Liver (tissue), 8 donors: ENCODE measurements at regions not wholly inside any gene's neighbourhood (a gene's known extent, or its start where the extent isn't known, plus 50 kb on each side); places are given as distances from the start of the nearest gene placed in this dataset.

ENCODE experiments used
- DNase-seq: peaks from one replicate; pipeline ENCODE4 v3.0.0-alpha.2; 2017; ENCODE audit warnings: low spot score
- H3K27ac ChIP-seq, 2 donors: one replicate each; pipeline ENCODE4 v1.7.0; 2013; ENCODE audit warnings: inconsistent platforms in 2 of 2, low read length in 2 of 2, control low read depth in 1 of 2, low read depth in 1 of 2, mild to moderate bottlenecking in 1 of 2
- H3K27me3 ChIP-seq, 4 donors: one replicate each; pipeline versions ENCODE4 v1.6.1 to v1.7.0; 2013; ENCODE audit warnings: low read length in 3 of 4, inconsistent platforms in 1 of 4, mild to moderate bottlenecking in 1 of 4, moderate library complexity in 1 of 4; ENCODE audit not compliant: control insufficient read depth in 4 of 4, insufficient read depth in 4 of 4
- H3K36me3 ChIP-seq, 4 donors: one replicate each; pipeline versions ENCODE4 v1.6.1 to v1.7.0; 2013; ENCODE audit warnings: low read length in 3 of 4, mild to moderate bottlenecking in 3 of 4, low read depth in 1 of 4, moderate library complexity in 1 of 4; ENCODE audit not compliant: control insufficient read depth in 4 of 4, insufficient read depth in 3 of 4
- H3K4me1 ChIP-seq, 4 donors: one replicate each; pipeline versions ENCODE4 v1.6.1 to v1.7.0; 2013; ENCODE audit warnings: low read length in 3 of 4, mild to moderate bottlenecking in 3 of 4, moderate library complexity in 1 of 4; ENCODE audit not compliant: control insufficient read depth in 4 of 4, insufficient read depth in 4 of 4
- H3K4me3 ChIP-seq, 3 donors: one replicate each; pipeline versions ENCODE4 v1.6.1 to v1.7.0; 2013; ENCODE audit warnings: low read length in 3 of 3, control low read depth in 1 of 3, low read depth in 1 of 3, mild to moderate bottlenecking in 1 of 3
- H3K9ac ChIP-seq, 2 donors: one replicate each; pipeline ENCODE4 v1.7.0; 2013; ENCODE audit warnings: low read length in 2 of 2, mild to moderate bottlenecking in 2 of 2, moderate library complexity in 2 of 2, control low read depth in 1 of 2, low read depth in 1 of 2
- H3K9me3 ChIP-seq, 4 donors: one replicate each; pipeline versions ENCODE4 v1.6.1 to v1.7.0; 2013; ENCODE audit warnings: low read length in 3 of 4; ENCODE audit not compliant: control insufficient read depth in 4 of 4
- EGR1 ChIP-seq, 2 donors: IDR thresholded peaks; 2 replicates each; pipeline ENCODE4 v1.6.1; 2016 to 2018; ENCODE audit warnings: antibody characterized with exemption in 2 of 2, low read depth in 2 of 2
- FOXA1 ChIP-seq: IDR thresholded peaks from 2 replicates; pipeline ENCODE4 v1.6.1; 2016; ENCODE audit warnings: antibody characterized with exemption
- FOXA2 ChIP-seq: IDR thresholded peaks from 2 replicates; pipeline ENCODE4 v1.6.1; 2016; ENCODE audit warnings: antibody characterized with exemption
- GABPA ChIP-seq, 2 donors: IDR thresholded peaks in 1 of 2; conservative IDR thresholded peaks in 1 of 2; 2 replicates each; pipeline ENCODE4 v1.6.1; 2016; ENCODE audit warnings: antibody characterized with exemption in 2 of 2, mild to moderate bottlenecking in 1 of 2, moderate library complexity in 1 of 2
- HNF4A ChIP-seq, 2 donors: conservative IDR thresholded peaks; 2 replicates each; pipeline ENCODE4 v1.6.1; 2016; ENCODE audit warnings: antibody characterized with exemption in 2 of 2, mild to moderate bottlenecking in 2 of 2
- HNF4G ChIP-seq: IDR thresholded peaks from 2 replicates; pipeline ENCODE4 v1.6.1; 2016; ENCODE audit warnings: antibody characterized with exemption
- JUND ChIP-seq, 2 donors: IDR thresholded peaks; 2 replicates each; pipeline ENCODE4 v1.6.1; 2016; ENCODE audit warnings: antibody characterized with exemption in 2 of 2
- MAX ChIP-seq: IDR thresholded peaks from 2 replicates; pipeline ENCODE4 v1.6.1; 2016; ENCODE audit warnings: antibody characterized with exemption
- NR2F2 ChIP-seq: IDR thresholded peaks from 2 replicates; pipeline ENCODE4 v1.6.1; 2016; ENCODE audit warnings: antibody characterized with exemption
- RAD21 ChIP-seq, 2 donors: IDR thresholded peaks; 2 replicates each; pipeline ENCODE4 v1.6.1; 2016; ENCODE audit warnings: antibody characterized with exemption in 2 of 2, mild to moderate bottlenecking in 2 of 2
- RXRA ChIP-seq, 2 donors: IDR thresholded peaks; 2 replicates each; pipeline ENCODE4 v1.6.1; 2017 to 2018; ENCODE audit warnings: antibody characterized with exemption in 2 of 2, mild to moderate bottlenecking in 1 of 2
- SP1 ChIP-seq: IDR thresholded peaks from 2 replicates; pipeline ENCODE4 v1.6.1; 2018; ENCODE audit warnings: antibody characterized with exemption, mild to moderate bottlenecking
- TAF1 ChIP-seq: conservative IDR thresholded peaks from 2 replicates; pipeline ENCODE4 v1.6.1; 2016; ENCODE audit warnings: antibody characterized with exemption, mild to moderate bottlenecking
- YY1 ChIP-seq: IDR thresholded peaks from 2 replicates; pipeline ENCODE4 v1.6.1; 2016; ENCODE audit warnings: antibody characterized with exemption, mild to moderate bottlenecking
- WGBS: extraction: QIAGEN DNeasy Blood & Tissue Kit; methylation state at CpG from one replicate; pipeline ENCODE4 v1.1.7; 2013; 5-methylcytosine and 5-hydroxymethylcytosine counted together
- TF ChIP-seq, protein P1 (sequence below): IDR thresholded peaks from 2 replicates; pipeline ENCODE4 v1.6.1; 2016; ENCODE audit warnings: antibody characterized with exemption, mild to moderate bottlenecking
- TF ChIP-seq, protein P2 (sequence below): fragments of 150-350 bp; IDR thresholded peaks from 2 replicates; pipeline ENCODE4 v1.5.1; 2017; ENCODE audit warnings: improper control_type of control experiment, low read depth, low read length; ENCODE audit not compliant: missing input control
- TF ChIP-seq, protein P3 (sequence below): IDR thresholded peaks from 2 replicates; pipeline ENCODE4 v1.6.1; 2016; ENCODE audit warnings: antibody characterized with exemption
- TF ChIP-seq, protein P4 (sequence below): IDR thresholded peaks from 2 replicates; pipeline ENCODE4 v1.6.1; 2016; ENCODE audit warnings: antibody characterized with exemption
- donor health status: healthy.
- donor health status: healthy.
- donor health status: healthy.
- donor health status: healthy.
- donor health status: healthy.

DNA sequence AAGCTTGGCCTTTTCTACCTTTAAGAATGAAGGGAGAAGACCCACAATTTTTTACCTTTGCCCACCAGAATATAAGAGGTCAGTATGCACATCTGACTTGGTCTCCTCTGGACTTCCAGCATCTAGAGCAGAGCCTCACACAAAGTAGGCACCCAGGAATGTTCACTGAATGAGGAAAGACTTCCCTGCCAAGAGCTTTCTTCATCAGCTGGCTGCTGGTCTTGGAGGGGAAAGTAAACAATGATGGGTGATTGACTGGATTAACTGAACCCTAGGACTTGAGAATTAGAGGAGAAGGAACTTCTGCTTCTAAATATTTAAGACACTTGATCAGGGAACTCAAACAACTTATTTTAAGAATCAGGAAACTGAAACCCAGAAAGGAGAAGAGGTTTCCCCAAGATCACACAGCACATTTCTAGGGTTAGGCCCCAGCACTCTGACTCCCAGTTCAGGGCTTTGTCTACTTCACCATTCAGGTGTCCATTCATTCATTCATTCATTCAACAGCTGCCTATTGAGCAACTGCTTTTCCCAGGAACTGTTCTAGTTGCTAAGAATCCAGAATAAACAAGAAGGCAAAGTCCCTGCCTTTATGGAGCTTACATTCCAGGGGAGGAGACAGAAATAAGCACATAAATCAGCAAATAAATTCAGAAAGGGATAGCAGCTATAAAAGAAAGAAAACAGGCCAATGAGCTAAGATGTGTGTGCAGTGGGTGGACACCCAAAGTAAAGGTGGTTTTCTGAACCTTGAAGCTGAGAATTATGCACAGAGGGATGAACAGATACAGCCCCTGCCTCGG is 216.9 kb upstream of the LRFN2 start (continued):
- TF ChIP-seq, protein P1, sequence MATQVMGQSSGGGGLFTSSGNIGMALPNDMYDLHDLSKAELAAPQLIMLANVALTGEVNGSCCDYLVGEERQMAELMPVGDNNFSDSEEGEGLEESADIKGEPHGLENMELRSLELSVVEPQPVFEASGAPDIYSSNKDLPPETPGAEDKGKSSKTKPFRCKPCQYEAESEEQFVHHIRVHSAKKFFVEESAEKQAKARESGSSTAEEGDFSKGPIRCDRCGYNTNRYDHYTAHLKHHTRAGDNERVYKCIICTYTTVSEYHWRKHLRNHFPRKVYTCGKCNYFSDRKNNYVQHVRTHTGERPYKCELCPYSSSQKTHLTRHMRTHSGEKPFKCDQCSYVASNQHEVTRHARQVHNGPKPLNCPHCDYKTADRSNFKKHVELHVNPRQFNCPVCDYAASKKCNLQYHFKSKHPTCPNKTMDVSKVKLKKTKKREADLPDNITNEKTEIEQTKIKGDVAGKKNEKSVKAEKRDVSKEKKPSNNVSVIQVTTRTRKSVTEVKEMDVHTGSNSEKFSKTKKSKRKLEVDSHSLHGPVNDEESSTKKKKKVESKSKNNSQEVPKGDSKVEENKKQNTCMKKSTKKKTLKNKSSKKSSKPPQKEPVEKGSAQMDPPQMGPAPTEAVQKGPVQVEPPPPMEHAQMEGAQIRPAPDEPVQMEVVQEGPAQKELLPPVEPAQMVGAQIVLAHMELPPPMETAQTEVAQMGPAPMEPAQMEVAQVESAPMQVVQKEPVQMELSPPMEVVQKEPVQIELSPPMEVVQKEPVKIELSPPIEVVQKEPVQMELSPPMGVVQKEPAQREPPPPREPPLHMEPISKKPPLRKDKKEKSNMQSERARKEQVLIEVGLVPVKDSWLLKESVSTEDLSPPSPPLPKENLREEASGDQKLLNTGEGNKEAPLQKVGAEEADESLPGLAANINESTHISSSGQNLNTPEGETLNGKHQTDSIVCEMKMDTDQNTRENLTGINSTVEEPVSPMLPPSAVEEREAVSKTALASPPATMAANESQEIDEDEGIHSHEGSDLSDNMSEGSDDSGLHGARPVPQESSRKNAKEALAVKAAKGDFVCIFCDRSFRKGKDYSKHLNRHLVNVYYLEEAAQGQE: no peak
- TF ChIP-seq MAX: no peak
- no peak for TF ChIP-seq GABPA (IDR thresholded peaks at IDR 0.05 in 1 of 2, conservative IDR thresholded peaks at IDR 0.05 in 1 of 2)
- TF ChIP-seq YY1: no peak
- no peak for TF ChIP-seq RXRA (IDR thresholded peaks at IDR 0.05)
- no peak for TF ChIP-seq SP1

DNA sequence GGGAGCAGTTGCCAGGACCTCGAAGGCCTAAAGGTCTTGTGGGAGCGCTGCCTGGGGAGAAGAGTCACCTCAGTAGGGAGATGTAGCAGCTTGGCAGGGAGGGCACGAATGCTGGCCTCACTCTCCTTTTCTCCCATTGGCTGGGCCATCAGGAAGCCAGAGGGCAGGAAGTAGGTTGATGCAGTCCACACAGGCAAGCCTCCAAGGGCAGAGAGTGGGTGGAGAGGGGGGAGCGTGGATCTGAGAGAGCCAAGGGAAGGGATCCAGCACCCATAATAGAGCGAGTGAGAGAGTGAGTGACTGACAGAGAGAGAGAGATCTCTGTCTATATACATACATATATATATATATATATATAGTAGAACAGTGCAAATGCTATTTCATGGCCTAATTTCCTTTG is 215.3 kb upstream of the LRFN2 start:
- H3K27me3 ChIP-seq: no peaks in the 10 kb centered on the region
- H3K4me1 ChIP-seq: peaks cover 0 to 2% (median 0%) of the 10 kb centered on the region in 4 donors
- H3K9me3 ChIP-seq: no peaks in the 10 kb centered on the region
- no peak overlapping the region for H3K27ac ChIP-seq
- H3K4me3 ChIP-seq: no peak overlapping the region
- H3K36me3 ChIP-seq: no peaks in the 10 kb centered on the region
- WGBS: 79% methylated on average over 5 of the region's 5 CpGs
- DNase-seq: no peak
- no peak overlapping the region for H3K9ac ChIP-seq
- TF ChIP-seq GABPA (IDR thresholded peaks at IDR 0.05 in 1 of 2, conservative IDR thresholded peaks at IDR 0.05 in 1 of 2) (no peak), TAF1 (no peak), RXRA (IDR thresholded peaks at IDR 0.05) (no peak), FOXA2 (no peak), FOXA1 (no peak), MAX (no peak), RAD21 (IDR thresholded peaks at IDR 0.05) (no peak), HNF4G (no peak), YY1 (no peak), EGR1 (IDR thresholded peaks at IDR 0.05; ENCODE audit: low read depth in 2 of 2) (no peak), JUND (IDR thresholded peaks at IDR 0.05) (no peak), HNF4A (conservative IDR thresholded peaks at IDR 0.05) (no peak), NR2F2 (no peak), SP1 (no peak)
- TF ChIP-seq, protein P2, sequence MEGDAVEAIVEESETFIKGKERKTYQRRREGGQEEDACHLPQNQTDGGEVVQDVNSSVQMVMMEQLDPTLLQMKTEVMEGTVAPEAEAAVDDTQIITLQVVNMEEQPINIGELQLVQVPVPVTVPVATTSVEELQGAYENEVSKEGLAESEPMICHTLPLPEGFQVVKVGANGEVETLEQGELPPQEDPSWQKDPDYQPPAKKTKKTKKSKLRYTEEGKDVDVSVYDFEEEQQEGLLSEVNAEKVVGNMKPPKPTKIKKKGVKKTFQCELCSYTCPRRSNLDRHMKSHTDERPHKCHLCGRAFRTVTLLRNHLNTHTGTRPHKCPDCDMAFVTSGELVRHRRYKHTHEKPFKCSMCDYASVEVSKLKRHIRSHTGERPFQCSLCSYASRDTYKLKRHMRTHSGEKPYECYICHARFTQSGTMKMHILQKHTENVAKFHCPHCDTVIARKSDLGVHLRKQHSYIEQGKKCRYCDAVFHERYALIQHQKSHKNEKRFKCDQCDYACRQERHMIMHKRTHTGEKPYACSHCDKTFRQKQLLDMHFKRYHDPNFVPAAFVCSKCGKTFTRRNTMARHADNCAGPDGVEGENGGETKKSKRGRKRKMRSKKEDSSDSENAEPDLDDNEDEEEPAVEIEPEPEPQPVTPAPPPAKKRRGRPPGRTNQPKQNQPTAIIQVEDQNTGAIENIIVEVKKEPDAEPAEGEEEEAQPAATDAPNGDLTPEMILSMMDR: no peak
- TF ChIP-seq, protein P3, sequence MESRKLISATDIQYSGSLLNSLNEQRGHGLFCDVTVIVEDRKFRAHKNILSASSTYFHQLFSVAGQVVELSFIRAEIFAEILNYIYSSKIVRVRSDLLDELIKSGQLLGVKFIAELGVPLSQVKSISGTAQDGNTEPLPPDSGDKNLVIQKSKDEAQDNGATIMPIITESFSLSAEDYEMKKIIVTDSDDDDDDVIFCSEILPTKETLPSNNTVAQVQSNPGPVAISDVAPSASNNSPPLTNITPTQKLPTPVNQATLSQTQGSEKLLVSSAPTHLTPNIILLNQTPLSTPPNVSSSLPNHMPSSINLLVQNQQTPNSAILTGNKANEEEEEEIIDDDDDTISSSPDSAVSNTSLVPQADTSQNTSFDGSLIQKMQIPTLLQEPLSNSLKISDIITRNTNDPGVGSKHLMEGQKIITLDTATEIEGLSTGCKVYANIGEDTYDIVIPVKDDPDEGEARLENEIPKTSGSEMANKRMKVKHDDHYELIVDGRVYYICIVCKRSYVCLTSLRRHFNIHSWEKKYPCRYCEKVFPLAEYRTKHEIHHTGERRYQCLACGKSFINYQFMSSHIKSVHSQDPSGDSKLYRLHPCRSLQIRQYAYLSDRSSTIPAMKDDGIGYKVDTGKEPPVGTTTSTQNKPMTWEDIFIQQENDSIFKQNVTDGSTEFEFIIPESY: no peak
- TF ChIP-seq, protein P1: no peak
- TF ChIP-seq, protein P4, sequence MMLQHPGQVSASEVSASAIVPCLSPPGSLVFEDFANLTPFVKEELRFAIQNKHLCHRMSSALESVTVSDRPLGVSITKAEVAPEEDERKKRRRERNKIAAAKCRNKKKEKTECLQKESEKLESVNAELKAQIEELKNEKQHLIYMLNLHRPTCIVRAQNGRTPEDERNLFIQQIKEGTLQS: no peak
